Suprapubic skin (tissue), 4 donors: ENCODE measurements at regions not wholly inside any gene's neighbourhood (a gene's known extent, or its start where the extent isn't known, plus 50 kb on each side); places are given as distances from the start of the nearest gene placed in this dataset.
"Not testable (repeated sequence)": the region's sequence is repeated elsewhere in the genome, so short reads cannot be mapped to it uniquely, and the experiment has no call there.

Experiments used
- DNase-seq, 2 donors: peaks; one replicate each; pipeline ENCODE4 v3.0.0-alpha.2; 2019; ENCODE audit warnings: low spot score in 2 of 2
- H3K27ac ChIP-seq: fragments of 200-600 bp; sonication (generic); one replicate; pipeline ENCODE4 v1.5.1; 2019
- H3K27me3 ChIP-seq: fragments of 200-600 bp; sonication (generic); one replicate; pipeline ENCODE4 v1.5.1; 2019
- H3K36me3 ChIP-seq: fragments of 200-600 bp; sonication (generic); one replicate; pipeline ENCODE4 v1.5.1; 2019
- H3K4me1 ChIP-seq: fragments of 200-600 bp; sonication (generic); one replicate; pipeline ENCODE4 v1.5.1; 2019
- H3K4me3 ChIP-seq: fragments of 200-600 bp; sonication (generic); one replicate; pipeline ENCODE4 v1.5.1; 2019; ENCODE audit warnings: mild to moderate bottlenecking
- H3K9me3 ChIP-seq: fragments of 200-600 bp; sonication (generic); one replicate; pipeline ENCODE4 v1.5.1; 2019
- EP300 ChIP-seq: sonication (generic); formaldehyde crosslinking; IDR thresholded peaks from one replicate; pipeline ENCODE4 v1.6.1; 2017; ENCODE audit warnings: antibody characterized with exemption
- POLR2A ChIP-seq, 2 donors: fragments of 450-650 bp; IDR thresholded peaks; one replicate each; pipeline ENCODE4 v1.6.1; 2017; ENCODE audit warnings: antibody characterized with exemption in 2 of 2, mild to moderate bottlenecking in 2 of 2, moderate library complexity in 2 of 2
- POLR2AphosphoS5 ChIP-seq, 3 donors: sonication (generic); formaldehyde crosslinking; IDR thresholded peaks; one replicate each; pipeline ENCODE4 v1.6.1; 2017; ENCODE audit warnings: antibody characterized with exemption in 3 of 3
- WGBS: methylation state at CpG from one replicate; pipeline ENCODE4 v1.1.5; 2018; 5-methylcytosine and 5-hydroxymethylcytosine counted together
- TF ChIP-seq, protein P1 (sequence below), 2 donors: fragments of 200-600 bp in 1 of 2; fragments of 450-650 bp in 1 of 2; sonication (generic) in 1 of 2; IDR thresholded peaks; one replicate each; pipeline ENCODE4 v1.5.1; 2016 to 2019; ENCODE audit warnings: antibody characterized with exemption in 2 of 2, mild to moderate bottlenecking in 1 of 2, moderate library complexity in 1 of 2

DNA sequence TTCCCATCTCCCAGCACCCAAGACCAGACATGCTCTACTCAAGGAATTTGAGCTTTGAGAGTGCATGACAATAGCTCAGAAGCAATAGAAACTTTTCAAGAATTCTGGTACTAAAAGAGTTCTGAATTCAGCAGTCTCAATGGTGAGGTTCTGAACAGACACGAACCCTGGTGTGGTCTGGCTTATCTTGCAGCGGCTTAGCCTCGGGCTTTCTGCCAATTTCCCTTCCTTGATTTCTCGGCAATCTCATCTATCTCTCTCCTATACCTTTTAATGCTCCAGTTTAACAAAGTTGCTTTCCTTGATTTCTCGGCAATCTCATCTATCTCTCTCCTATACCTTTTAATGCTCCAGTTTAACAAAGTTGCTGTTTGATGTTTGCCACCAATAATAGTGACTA is 174.6 kb downstream of the SPRY2 start:
- Histone ChIP-seq H3K36me3 (no peaks in the 10 kb centered on the region), H3K9me3 (no peaks in the 10 kb centered on the region), H3K4me3 (no peak overlapping the region), H3K27ac (no peak overlapping the region), H3K4me1 (no peaks in the 10 kb centered on the region), H3K27me3 (no peaks in the 10 kb centered on the region)
- TF ChIP-seq POLR2AphosphoS5 (IDR thresholded peaks at IDR 0.05) (no peak), EP300 (no peak), POLR2A (IDR thresholded peaks at IDR 0.05) (no peak)
- TF ChIP-seq, protein P1, sequence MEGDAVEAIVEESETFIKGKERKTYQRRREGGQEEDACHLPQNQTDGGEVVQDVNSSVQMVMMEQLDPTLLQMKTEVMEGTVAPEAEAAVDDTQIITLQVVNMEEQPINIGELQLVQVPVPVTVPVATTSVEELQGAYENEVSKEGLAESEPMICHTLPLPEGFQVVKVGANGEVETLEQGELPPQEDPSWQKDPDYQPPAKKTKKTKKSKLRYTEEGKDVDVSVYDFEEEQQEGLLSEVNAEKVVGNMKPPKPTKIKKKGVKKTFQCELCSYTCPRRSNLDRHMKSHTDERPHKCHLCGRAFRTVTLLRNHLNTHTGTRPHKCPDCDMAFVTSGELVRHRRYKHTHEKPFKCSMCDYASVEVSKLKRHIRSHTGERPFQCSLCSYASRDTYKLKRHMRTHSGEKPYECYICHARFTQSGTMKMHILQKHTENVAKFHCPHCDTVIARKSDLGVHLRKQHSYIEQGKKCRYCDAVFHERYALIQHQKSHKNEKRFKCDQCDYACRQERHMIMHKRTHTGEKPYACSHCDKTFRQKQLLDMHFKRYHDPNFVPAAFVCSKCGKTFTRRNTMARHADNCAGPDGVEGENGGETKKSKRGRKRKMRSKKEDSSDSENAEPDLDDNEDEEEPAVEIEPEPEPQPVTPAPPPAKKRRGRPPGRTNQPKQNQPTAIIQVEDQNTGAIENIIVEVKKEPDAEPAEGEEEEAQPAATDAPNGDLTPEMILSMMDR (IDR thresholded peaks at IDR 0.05): no peak
- DNase-seq: no peak
- 53% methylated on average over 5 of the region's 5 CpGs for WGBS

DNA sequence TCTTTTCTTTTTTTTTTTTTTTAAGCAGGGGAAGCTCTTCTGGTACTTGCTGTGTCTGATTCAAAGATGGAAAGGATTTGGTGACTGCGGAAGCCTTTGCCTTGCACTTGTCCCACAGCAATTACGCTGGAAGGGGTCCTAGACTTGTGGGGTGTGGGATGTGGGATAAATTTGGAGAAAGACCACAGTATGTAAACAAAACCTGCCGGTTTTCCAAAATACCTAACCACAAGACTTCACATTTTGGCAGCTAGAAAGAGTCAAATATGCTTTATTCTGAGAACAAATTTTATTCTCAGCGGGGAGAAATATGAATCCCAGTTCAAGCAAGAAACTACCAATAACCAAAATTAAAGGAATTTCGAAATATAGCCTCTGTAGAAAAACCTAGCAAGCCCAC is 176.5 kb downstream of the SPRY2 start:
- H3K4me1 ChIP-seq: no peaks in the 10 kb centered on the region

DNA sequence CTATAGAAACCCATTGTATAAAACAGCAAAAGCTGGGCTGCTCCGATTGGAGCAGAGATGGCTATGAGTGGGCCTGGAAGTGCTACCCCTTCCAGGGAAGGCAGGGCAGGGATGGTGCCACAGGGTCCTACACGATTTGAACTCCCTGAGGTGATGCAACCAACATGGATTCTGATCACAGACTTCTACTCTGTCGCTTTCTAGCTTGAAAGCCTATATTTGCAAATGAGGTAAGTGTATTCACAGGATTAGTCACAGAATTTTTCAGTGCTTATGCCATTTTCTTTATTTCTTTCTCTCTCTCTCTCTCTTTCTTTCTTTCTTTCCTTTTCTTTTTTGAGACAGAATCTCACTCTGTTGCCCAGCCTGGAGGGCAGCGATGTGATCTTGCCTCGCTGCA is 179.0 kb downstream of the SPRY2 start:
- no peak for TF ChIP-seq EP300
- TF ChIP-seq POLR2AphosphoS5 (IDR thresholded peaks at IDR 0.05): no peak
- no peak for TF ChIP-seq POLR2A (IDR thresholded peaks at IDR 0.05)
- TF ChIP-seq, protein P1 (IDR thresholded peaks at IDR 0.05): no peak

More for the DNA sequence above, 176.5 kb downstream of the SPRY2 start:
- Histone ChIP-seq H3K27me3 (no peaks in the 10 kb centered on the region), H3K9me3 (no peaks in the 10 kb centered on the region), H3K36me3 (no peaks in the 10 kb centered on the region), H3K4me3 (no peak overlapping the region), H3K27ac (no peak overlapping the region)
- DNase-seq: no peak
- no peak for TF ChIP-seq POLR2A (IDR thresholded peaks at IDR 0.05)
- TF ChIP-seq EP300: no peak
- WGBS: 67% methylated on average over 5 of the region's 5 CpGs

DNA sequence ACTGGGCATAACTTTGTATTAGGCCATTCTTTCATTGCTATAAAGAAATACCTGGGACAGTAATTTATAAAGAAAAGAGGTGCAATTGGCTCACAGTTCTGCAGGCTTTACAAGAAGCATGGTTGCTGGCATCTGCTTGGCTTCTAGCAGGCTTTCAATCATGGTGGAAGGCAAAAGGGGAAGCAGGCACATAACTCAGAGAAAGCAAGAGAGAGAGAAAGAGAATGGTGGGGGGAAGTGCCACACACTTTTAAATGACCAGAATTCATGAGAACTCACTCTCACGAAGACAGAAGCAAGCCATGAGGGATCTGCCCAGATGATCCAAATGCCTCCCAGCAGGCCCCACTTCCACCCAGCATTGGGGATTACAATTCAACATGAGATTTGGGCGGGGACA is 179.7 kb downstream of the SPRY2 start:
- DNase-seq: no peak
- Histone ChIP-seq H3K9me3 (no peaks in the 10 kb centered on the region), H3K36me3 (no peaks in the 10 kb centered on the region), H3K4me1 (no peaks in the 10 kb centered on the region), H3K27ac (no peak overlapping the region), H3K27me3 (no peaks in the 10 kb centered on the region), H3K4me3 (no peak overlapping the region)
- 88% methylated on average over 2 of the region's 2 CpGs for WGBS
- TF ChIP-seq, protein P1 (IDR thresholded peaks at IDR 0.05): no peak
- TF ChIP-seq EP300 (no peak), POLR2A (IDR thresholded peaks at IDR 0.05) (no peak), POLR2AphosphoS5 (IDR thresholded peaks at IDR 0.05) (no peak)

More for the DNA sequence above, 179.0 kb downstream of the SPRY2 start:
- H3K4me1 ChIP-seq: no peaks in the 10 kb centered on the region
- H3K27ac ChIP-seq: no peak overlapping the region
- H3K36me3 ChIP-seq: no peaks in the 10 kb centered on the region
- 85% methylated on average over 5 of the region's 5 CpGs for WGBS
- no peaks in the 10 kb centered on the region for H3K9me3 ChIP-seq
- no peaks in the 10 kb centered on the region for H3K27me3 ChIP-seq
- no peak for DNase-seq
- H3K4me3 ChIP-seq: no peak overlapping the region

DNA sequence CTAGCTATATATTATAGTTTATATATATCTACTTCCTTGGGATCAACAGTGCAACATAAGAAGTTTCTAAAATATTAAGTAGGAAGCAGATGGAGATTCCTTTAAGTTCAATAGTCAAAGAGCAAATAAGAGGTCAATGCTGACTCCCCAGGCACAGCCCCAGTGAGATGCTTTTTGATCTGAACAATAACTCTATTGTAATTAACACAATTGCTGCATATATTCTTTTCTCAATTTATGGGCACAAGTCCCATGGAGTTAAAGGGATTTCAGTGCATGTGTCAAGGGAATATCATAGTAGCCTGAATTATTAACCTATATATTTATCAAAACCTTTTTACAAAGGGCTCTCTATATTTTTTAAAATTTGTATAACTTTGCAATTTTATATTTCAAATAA is 180.8 kb downstream of the SPRY2 start:
- Histone ChIP-seq H3K36me3 (no peaks in the 10 kb centered on the region), H3K9me3 (no peaks in the 10 kb centered on the region), H3K27ac (no peak overlapping the region), H3K27me3 (no peaks in the 10 kb centered on the region), H3K4me3 (no peak overlapping the region), H3K4me1 (no peaks in the 10 kb centered on the region)
- no peak for DNase-seq
- TF ChIP-seq EP300 (no peak), POLR2AphosphoS5 (IDR thresholded peaks at IDR 0.05) (no peak), POLR2A (IDR thresholded peaks at IDR 0.05) (no peak)
- TF ChIP-seq, protein P1 (IDR thresholded peaks at IDR 0.05): no peak

DNA sequence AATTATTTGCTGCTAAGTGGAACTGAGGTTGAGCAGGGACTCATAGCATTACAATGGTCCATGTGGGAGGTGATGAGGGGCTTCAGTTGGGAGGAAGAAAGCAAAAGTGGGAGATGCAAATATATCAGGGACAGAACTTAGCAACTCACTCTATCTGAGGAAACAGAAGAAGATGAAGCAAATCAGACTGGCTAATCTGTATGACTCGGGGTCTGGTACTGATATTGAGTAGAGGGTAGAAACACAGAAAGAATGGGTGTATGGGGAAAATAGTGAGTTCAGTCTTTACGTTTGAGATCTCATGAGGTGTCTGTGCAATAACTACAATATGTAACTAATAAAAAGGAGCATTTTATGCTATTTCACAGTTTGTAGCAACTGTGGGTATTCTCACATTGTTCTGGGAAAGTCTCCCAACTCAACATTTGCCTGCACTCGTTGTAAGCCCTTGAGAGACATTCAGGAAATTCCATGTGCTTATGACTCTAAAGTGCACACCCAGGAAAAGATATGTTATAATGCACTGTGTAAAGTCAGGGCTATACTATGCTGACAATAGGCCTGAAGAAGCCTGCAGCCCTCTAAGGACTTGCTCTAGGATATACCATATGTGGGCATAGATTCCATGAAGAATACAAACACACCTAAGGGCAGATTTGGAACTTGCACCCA is 183.5 kb downstream of the SPRY2 start:
- Histone ChIP-seq H3K9me3 (no peaks in the 10 kb centered on the region), H3K36me3 (no peaks in the 10 kb centered on the region), H3K4me3 (no peak overlapping the region), H3K4me1 (no peaks in the 10 kb centered on the region), H3K27ac (no peak overlapping the region), H3K27me3 (no peaks in the 10 kb centered on the region)
- DNase-seq: no peak
- no peak for TF ChIP-seq POLR2AphosphoS5 (IDR thresholded peaks at IDR 0.05)
- TF ChIP-seq, protein P1 (IDR thresholded peaks at IDR 0.05): no peak
- TF ChIP-seq POLR2A (IDR thresholded peaks at IDR 0.05): no peak
- no peak for TF ChIP-seq EP300
- WGBS: 62% methylated on average over 3 of the region's 3 CpGs

DNA sequence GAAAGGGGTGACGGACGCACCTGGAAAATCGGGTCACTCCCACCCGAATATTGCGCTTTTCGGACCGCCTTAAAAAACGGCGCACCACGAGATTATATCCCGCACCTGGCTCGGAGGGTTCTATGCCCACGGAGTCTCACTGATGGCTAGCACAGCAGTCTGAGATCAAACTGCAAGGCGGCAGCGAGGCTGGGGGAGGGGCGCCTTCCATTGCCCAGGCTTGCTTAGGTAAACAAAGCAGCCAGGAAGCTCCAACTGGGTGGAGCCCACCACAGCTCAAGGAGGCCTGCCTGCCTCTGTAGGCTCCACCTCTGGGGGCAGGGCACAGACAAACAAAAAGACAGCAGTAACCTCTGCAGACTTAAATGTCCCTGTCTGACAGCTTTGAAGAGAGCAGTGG is 188.8 kb downstream of the SPRY2 start:
- not testable (repeated sequence) for H3K27me3 ChIP-seq, H3K27ac ChIP-seq, H3K4me1 ChIP-seq, DNase-seq, H3K36me3 ChIP-seq, H3K4me3 ChIP-seq, H3K9me3 ChIP-seq
- 95% methylated on average over 16 of the region's 16 CpGs for WGBS
